HG02852 (cell line): ENCODE measurements at regions not wholly inside any gene's neighbourhood (a gene's known extent, or its start where the extent isn't known, plus 50 kb on each side); places are given as distances from the start of the nearest gene placed in this dataset.
"Not testable (repeated sequence)": the region's sequence is repeated elsewhere in the genome, so short reads cannot be mapped to it uniquely, and the experiment has no call there.

ENCODE experiments used
- ATAC-seq: cut with Tn5 transposase; IDR thresholded peaks from one replicate; pipeline ENCODE4 v1.9.1; 2021; ENCODE audit warnings: mild to moderate bottlenecking, moderate library complexity; ENCODE audit not compliant: unreplicated experiment

DNA sequence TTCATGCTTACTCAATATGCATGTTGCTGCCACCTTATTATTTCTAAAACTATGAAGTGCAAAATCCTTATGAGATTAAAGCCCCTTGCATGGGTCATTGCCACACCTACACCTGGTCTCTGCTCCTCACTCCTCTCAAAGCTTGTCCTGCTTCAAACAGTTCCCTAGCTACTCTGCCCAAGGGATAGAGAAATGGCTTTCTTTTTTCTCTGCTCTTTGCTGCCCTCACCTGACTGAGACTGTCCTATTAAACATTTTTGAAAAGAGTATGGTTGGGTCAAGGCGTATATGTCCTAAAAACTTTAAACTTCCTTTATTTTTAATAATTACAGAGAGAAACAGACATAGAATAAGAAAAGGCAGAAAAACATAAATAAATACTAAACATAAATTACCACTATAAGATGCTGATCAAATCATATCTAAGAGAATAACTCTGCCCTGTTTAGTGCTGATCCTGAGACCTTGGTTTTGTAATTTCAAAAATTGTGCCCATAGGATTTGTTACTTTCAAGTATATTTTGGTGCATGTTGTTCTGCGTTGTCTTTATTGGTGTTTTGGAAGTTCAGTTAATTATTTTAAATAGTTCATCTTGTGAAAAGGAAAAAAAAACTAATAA lies 704.9 kb upstream of the PABPC4L start:
- ATAC-seq: no peak

DNA sequence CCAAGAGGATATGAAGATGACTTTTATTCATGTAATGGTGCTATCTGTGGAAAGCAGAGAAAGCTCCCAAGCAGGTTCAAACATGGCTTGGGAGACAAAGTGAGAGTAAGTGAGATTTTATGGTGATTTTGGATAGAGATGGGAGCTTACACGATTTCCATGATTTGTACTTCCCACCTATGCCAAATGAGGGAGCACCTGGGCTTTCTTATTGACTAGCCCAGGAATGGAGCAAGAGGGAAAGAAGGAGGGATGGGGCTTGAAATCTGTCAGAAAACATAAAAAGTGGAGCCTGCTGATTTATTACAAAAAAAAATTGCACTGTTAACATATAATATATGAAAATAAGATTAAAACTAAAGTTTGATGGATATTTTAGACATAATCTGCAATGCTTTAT lies 703.5 kb upstream of the PABPC4L start:
- no peak for ATAC-seq

DNA sequence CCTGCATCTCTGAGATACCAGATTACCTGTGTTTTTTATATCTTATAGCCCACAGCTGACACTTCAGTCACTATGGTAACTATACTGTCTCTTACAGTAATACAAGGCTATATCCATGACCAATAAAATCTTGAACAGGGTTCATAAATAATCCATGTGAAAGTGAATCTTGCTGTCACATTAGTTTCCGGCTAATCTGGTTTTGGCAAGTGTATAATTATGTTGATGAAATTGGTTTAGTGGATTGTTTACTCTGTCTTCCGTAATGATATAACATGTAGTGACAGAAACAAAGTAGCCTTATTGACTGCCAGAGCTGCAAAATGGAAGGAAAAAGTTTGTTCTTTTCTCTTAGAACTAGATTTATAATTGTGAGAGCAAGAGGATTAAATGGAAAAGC lies 686.6 kb upstream of the PABPC4L start:
- ATAC-seq: no peak

DNA sequence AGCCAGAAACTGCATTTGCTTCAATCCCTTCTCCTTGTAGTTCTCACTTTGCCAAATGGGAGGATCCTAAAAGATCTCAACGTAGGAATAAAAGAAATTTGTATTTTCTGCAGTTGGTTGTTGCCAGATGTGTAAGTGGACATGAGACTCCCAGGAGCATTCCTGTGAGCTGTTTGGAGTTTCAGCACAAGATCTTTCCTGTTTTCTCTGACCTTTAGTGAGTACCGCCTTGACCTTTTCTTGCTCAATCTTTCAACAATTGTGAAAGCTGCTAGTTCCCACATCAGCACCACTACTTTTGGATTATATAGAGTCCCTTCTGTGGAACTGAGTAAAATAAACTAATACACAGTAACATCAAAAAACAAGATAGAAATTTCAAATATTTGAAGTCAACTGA lies 683.8 kb upstream of the PABPC4L start:
- ATAC-seq: no peak

DNA sequence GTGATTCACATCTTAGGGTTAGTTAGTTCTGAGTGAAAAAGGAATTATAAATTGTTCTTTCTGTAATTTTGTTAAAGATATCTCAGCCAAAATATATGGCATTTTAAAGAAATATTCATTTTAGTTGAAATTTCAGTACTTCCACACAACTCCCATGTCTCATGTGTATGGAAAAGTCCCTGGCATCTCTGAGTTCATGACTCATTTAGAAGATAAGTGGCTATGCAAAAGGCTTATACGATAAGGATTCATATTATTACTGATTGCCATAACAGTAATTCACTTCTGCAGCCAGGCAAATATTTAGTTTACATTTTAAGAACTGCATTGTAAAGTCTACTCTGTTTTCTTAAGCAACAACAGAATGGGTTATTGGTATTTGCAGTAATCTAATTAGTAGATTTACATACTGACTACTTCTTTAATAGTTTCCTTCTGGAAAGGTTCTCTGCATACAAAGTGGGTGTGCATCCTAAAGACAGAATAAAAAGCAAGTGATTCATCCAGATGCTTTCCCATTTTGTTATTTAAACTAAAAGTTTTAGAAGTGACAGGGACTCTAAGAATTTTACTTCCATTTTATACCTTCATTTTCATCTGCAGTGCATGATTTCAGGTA lies 682.4 kb upstream of the PABPC4L start:
- ATAC-seq: no peak

DNA sequence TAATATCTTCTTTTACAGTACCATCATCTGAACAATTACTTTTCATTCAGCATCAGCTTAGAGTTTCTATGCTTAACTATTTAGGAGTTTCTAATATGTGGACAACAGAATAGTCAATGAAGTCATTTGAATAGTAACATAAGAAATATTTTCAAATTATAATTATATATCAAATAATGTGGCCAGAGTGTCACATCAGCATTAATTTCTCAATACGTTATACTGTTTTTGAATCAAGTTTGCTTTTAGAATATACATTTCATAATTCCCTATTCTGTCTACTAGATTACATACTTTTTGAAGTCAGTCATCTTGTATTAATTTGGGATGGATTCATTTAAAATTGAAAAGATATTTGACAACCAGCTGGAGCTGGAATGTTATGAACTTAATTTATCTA lies 677.4 kb upstream of the PABPC4L start:
- no peak for ATAC-seq

DNA sequence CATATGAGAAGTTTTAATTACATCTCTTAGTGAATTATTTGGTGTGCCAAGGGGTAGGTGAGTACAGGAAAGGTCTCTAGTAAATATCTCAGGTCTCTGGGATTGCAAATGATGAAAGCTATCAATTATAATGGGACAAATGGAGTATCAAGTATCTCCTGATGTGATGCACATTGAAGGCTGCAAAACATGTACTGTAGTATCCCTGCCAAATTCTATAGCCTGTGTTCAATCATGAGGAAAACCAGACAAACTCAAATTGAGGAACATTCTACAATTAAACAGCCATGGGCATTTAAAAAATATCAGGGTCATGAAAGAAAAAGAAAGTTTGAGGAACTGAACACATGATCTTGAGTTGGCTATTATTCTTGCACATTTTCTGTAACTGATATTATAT lies 665.4 kb upstream of the PABPC4L start:
- no peak for ATAC-seq

DNA sequence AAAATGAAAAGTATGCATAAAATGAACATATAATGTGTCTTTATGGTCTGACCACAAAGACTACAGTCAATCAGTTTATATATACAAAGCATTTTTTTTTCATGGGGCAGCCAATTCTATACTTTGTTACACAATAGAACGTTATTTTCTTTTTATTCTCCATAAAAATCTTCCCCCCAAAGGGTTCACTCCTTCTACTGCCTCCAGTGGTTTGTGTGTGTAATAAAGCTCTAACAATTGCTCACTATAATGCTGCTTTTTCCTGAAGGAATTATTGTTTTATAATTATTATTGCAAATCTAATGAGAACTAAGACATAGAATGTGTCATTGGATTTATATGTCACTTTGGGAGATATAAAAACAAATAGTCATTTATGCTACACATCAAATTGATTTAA lies 664.1 kb upstream of the PABPC4L start:
- no peak for ATAC-seq

DNA sequence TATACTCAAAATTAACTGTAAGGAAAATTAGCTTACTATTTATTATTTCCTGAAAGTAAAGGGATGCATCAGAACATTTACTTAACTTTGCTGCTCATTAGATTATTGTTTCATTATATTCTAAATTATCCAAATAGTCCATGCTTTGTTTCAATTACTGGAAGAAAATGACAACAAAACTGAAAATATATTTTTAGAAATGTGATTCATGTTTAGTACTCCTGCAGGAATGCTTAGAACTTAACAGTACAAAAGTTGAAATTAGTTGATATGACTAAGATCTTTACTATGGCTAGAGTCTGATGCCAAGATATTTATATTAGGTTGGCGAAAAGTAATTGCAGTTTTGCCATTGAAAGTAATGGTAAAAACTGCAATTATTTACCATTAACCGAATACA lies 660.5 kb upstream of the PABPC4L start:
- no peak for ATAC-seq

DNA sequence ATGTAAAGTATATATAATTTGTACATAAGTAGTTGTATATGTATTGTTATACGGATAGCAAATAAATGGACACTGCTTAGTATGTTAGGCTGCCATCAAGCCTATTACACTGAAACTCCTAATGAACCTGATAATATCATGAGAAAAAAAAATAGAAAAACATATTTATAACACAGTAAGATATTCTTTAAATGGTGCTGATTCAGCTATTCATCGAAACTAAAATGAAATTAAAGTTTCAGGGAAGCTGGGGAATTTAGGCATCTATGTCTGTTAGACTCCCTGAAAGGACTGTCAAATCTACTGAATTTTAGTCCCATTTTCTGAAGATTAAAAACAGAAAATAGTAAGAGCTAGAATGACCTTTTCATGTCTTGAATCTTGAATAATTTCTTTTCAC lies 647.1 kb upstream of the PABPC4L start:
- ATAC-seq: no peak

DNA sequence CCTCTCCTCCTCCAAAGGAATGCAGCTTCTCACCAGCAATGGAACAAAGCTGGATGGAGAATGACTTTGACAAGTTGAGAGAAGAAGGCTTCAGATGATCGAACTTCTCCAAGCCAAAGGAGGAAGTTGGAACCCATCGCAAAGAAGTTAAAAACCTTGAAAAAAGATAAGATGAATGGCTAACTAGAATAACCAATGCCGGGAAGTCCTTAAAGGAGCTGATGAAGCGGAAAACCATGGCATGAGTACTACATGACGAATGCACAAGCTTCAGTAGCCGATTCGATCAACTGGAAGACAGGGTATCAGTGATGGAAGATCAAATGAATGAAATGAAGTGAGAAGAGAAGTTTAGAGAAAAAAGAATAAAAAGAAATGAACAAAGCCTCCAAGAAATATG lies 629.2 kb upstream of the PABPC4L start:
- ATAC-seq: not testable (repeated sequence)

DNA sequence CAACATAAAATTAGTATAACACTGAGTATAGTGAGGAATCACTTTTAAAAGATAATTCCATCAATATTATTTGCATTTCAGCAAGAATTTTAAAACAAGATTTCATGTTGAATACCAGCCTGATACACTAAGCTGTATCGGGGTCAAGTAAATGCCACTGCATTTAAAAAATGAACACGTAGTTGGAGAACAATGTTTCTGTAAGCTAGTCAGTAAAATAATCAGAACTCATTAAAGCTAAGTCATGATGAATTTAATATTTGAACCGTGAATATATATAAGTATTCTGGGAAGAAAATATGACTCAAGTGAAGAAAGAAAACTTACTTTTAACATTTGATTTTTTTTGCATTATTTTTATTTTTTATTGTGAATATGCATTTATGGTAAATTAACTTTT lies 611.0 kb upstream of the PABPC4L start:
- ATAC-seq: no peak

DNA sequence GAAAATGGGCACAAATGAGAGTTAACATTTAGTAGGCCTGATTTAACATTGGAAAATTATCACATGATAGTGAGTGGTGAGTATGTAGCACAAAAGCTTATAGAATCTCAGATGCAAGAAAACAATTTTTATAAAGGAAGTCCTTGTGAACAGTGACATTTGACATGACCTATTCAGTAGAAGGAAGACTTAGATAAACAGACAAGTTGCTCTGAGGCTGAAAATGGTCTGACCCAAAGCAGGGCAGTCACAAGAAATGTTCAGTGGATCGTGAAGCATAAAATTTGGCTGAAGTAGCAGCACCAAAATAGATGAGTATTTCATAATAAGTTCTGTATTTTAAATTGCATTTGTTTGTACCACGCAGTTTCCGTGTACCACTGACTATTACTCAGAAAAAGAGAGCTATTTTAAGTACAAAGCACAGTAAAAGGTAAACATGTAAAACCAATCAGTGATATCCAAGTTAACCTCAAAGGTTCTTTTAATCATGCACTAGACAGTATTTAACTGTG lies 605.7 kb upstream of the PABPC4L start:
- ATAC-seq: no peak

DNA sequence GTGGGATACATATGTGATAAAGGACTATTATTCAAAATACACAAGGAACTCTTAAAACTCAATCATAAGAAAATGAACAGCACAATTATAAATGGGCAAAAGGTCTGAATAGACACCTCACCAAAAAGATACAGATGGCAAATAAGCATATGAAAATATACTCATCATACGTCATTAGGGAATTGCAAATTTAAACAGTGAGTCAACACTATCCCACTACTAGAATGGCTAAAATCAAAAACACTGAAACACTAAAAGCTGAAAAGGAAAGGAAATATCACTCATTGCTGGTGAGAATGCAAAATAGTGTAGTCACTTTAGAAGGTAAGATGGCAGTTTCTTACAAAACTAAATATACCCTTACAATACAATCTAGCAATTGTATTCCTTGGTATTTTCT lies 597.0 kb upstream of the PABPC4L start:
- ATAC-seq: no peak

DNA sequence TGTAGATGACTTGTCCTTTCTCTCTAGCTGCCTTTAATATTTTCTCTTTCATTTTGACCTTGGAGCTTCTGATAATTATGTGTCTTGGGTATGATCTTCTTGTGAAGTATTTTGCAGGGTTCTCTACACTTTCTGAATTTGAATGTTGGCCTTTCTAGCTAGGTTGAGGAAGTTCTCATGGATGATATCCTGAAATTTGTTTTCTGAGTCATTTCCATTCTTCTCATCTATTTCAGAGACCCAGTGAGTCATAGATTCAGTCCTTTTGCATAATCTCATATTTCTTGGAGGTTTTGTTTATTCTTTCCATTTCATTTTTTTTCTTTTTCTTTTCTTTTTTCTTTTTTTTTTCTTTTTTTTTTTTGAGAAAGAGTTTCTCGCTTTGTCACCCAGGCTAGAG lies 585.7 kb upstream of the PABPC4L start:
- ATAC-seq: no peak

DNA sequence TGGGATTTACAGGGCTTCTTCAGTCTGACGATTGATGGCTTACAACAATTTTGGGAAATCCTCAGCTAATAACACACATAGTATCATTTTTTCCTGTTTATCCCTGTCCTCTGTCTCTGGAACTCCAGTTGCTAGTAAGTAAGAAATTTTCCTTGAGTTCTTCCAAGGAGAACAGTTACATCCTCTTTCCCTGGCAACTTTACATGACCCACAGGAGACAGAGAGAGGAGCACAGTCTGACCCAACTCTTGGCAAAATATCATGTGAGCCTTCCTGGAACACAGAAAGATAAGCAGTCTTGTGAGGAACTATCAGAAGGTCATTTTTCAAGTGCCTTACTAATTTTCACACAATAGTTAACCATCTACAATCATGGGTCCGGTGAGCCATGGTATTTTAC lies 578.7 kb upstream of the PABPC4L start:
- ATAC-seq: no peak

DNA sequence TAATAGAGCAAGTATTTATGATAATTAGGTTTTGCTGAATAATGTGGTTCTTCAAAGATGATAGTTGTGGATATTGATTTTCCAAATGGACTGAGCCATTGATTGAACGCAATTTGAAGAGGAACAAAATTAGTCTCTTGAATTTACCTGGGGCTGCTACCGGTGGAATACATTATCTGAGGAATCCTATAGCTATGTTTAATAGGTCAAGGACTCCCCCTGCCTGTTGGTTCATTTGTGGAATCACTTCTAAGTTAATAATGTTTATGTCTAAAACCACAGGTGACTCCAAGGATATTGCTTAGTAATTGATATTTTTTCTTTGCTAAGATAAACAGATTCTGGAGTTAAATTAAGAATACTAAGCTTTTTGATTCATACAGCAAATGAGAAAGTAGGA lies 576.0 kb upstream of the PABPC4L start:
- no peak for ATAC-seq

DNA sequence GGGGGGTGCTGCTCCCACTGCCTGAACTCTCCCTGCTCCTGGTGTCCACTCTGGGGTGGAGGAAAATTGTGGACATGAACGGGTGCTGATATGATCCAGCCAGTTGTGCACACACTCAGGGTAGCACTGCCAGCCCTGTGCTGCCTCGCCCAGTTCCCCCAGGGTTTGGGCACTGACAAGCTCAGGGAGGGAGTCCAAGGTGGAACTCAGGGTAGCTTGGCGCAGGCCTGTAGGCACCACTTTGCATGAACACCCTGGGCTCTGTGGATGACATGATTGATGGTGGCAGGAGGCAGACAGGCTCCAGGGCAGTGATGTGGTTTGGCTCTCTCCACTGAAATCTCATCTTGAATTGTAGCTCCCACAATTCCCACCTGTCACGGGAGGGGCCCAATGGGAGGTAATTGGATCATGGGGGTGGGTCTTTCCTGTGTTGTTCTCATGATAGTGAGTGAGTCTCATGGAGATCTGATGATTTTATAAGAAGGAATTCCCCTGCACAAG lies 572.0 kb upstream of the PABPC4L start:
- no peak for ATAC-seq

DNA sequence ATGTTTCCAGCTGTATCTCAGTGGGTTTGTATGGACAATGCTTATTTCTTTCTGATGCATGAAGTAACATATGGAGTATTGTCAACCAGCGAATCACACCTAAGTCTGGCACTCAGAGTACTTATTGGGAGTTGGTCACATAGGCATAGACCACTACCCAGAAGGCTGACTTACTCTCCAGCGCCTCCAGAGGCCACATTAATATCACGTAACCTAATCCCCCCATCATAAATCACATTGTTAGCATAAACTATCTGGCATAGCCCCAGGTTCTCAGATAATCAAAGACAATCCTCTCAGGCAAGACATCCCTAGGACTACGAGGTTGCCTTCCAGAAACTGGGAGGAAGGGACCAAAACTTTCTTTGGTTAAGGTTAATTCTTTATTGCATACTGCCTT lies 560.5 kb upstream of the PABPC4L start:
- ATAC-seq: no peak

DNA sequence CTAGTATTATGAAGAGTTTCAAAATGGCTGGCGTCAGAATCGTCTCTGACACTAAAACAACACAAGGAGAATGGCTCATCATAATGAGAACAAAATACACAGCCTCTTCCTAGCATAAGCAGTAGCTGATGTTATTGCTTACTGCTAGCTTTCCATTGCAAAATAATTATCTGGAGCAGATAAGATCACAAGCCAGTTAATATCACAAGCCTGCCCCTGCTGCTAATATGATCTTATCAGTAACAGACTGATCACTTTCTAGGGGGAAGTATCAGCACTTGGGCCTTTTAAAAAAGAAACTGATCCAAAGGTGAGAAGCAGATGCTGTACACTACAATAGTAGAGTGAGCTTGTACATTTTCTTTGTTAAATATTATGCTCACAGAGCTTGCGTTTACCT lies 554.8 kb upstream of the PABPC4L start:
- no peak for ATAC-seq

DNA sequence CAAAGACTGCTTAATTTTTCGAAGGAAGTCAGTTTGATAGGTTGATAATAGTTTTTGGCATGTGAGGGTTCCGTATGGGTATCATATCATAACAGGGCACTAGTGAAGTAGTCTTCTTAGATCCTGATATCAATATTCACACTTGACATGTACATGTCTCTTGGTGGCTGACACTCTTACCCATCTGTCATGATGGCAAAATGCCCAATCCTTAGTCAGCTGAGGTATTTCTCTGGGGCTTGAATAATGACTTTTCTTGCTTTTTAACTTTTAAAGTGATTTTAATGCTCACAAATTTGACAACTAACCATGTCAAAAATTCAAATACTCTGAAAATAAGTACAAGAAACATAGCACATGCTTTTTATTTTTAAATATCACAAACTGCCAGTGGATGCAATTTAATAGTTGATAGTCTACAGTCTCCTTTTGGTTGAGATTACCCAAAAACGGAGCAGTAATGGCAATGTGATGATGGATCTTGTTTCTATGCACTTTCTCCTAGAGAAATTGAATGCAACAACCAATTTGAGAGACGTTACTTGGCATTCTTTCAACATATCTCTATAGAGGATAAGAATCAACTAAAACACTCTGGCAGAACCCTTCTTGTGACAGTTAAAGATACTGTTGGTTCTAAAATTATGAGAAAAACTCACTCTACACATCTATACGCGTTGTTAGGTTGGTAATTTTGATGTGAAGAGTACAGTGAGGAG lies 552.9 kb upstream of the PABPC4L start:
- no peak for ATAC-seq

DNA sequence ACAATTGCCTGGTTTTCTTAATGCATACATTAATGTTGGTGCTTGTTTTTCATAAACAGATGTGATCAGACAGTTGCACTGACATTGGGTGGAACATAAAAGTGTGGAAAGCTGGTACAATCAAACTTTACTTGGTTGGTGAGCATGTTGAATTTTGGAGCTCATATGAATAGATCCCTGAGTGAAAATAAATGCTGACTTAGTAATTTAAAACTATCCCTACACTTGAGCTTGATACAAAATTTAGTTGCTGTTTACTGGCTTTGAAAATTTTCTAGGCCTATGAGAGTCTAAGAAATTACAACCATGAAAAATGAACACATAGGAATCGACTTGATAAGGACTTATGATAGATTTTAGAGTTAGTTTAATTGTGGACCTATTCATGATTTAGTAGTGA lies 551.8 kb upstream of the PABPC4L start:
- no peak for ATAC-seq
